ENCODE measurements at regions not wholly inside any gene's neighbourhood (a gene's known extent, or its start where the extent isn't known, plus 50 kb on each side); places are given as distances from the start of the nearest gene placed in this dataset.

- TF ChIP-seq CTCF (IDR thresholded peaks at IDR 0.05; ENCODE audit: low read length) (no peak), EZH2 (IDR thresholded peaks at IDR 0.05; ENCODE audit: borderline replicate concordance, low read length) (no peak)
Measured at GRCh38 chr3:29079358-29079757, 201.5 kb upstream of the RBMS3 start.
